Testis (tissue), 2 donors: ENCODE measurements at regions not wholly inside any gene's neighbourhood (a gene's known extent, or its start where the extent isn't known, plus 50 kb on each side); places are given as distances from the start of the nearest gene placed in this dataset.

ENCODE experiments used
- POLR2A ChIP-seq: fragments of 450-650 bp; IDR thresholded peaks from one replicate; pipeline ENCODE4 v1.6.1; 2017; ENCODE audit warnings: antibody characterized with exemption, mild to moderate bottlenecking, moderate library complexity
- TF ChIP-seq, protein P1 (sequence below), 3 experiments: fragments of 450-650 bp in 2 of 3; fragments of 200-600 bp in 1 of 3; sonication (generic) in 1 of 3; IDR thresholded peaks; one replicate each; pipeline ENCODE4 v1.5.1; 2016 to 2019; ENCODE audit warnings: antibody characterized with exemption in 3 of 3, mild to moderate bottlenecking in 2 of 3, moderate library complexity in 1 of 3

GRCh38 chr13:65314008-65314407 is 1916.1 kb downstream of the PCDH9 start:
- TF ChIP-seq, protein P1, sequence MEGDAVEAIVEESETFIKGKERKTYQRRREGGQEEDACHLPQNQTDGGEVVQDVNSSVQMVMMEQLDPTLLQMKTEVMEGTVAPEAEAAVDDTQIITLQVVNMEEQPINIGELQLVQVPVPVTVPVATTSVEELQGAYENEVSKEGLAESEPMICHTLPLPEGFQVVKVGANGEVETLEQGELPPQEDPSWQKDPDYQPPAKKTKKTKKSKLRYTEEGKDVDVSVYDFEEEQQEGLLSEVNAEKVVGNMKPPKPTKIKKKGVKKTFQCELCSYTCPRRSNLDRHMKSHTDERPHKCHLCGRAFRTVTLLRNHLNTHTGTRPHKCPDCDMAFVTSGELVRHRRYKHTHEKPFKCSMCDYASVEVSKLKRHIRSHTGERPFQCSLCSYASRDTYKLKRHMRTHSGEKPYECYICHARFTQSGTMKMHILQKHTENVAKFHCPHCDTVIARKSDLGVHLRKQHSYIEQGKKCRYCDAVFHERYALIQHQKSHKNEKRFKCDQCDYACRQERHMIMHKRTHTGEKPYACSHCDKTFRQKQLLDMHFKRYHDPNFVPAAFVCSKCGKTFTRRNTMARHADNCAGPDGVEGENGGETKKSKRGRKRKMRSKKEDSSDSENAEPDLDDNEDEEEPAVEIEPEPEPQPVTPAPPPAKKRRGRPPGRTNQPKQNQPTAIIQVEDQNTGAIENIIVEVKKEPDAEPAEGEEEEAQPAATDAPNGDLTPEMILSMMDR (IDR thresholded peaks at IDR 0.05) = no peak
- no peak for TF ChIP-seq POLR2A
